Ascending aorta (tissue), 2 donors: ENCODE measurements at regions not wholly inside any gene's neighbourhood (a gene's known extent, or its start where the extent isn't known, plus 50 kb on each side); places are given as distances from the start of the nearest gene placed in this dataset.
"Not testable (repeated sequence)": the region's sequence is repeated elsewhere in the genome, so short reads cannot be mapped to it uniquely, and the experiment has no call there.

Source experiments
- DNase-seq, 2 donors: peaks; one replicate each; pipeline ENCODE4 v3.0.0-alpha.2; 2019; ENCODE audit warnings: low spot score in 2 of 2
- H3K27ac ChIP-seq, 2 donors: fragments of 200-600 bp; sonication (generic); one replicate each; pipeline ENCODE4 v1.5.1; 2016 to 2017; ENCODE audit warnings: mild to moderate bottlenecking in 1 of 2
- H3K27me3 ChIP-seq: fragments of 200-600 bp; sonication (generic); one replicate; pipeline ENCODE4 v1.5.1; 2017
- H3K36me3 ChIP-seq, 2 donors: fragments of 200-600 bp; sonication (generic); one replicate each; pipeline ENCODE4 v1.5.1; 2016
- H3K4me1 ChIP-seq, 2 donors: fragments of 200-600 bp; sonication (generic); one replicate each; pipeline ENCODE4 v1.5.1; 2016 to 2017; ENCODE audit warnings: mild to moderate bottlenecking in 1 of 2
- H3K4me3 ChIP-seq, 2 donors: fragments of 200-600 bp; sonication (generic); one replicate each; pipeline ENCODE4 v1.5.1; 2016 to 2017; ENCODE audit warnings: mild to moderate bottlenecking in 1 of 2
- H3K9me3 ChIP-seq, 2 donors: fragments of 200-600 bp; sonication (generic); one replicate each; pipeline ENCODE4 v1.5.1; 2016
- intact Hi-C: fragments of 100-400 bp; cut with DNase I; formaldehyde crosslinking; loops from one replicate; pipeline ENCODE4 v1.15.1; 2023
- TF ChIP-seq, protein P1 (sequence below), 3 experiments: fragments of 200-600 bp in 2 of 3; fragments of 450-650 bp in 1 of 3; sonication (generic) in 2 of 3; IDR thresholded peaks; one replicate each; pipeline ENCODE4 v1.5.1; 2016 to 2019; ENCODE audit warnings: antibody characterized with exemption in 3 of 3, mild to moderate bottlenecking in 1 of 3, moderate library complexity in 1 of 3

DNA sequence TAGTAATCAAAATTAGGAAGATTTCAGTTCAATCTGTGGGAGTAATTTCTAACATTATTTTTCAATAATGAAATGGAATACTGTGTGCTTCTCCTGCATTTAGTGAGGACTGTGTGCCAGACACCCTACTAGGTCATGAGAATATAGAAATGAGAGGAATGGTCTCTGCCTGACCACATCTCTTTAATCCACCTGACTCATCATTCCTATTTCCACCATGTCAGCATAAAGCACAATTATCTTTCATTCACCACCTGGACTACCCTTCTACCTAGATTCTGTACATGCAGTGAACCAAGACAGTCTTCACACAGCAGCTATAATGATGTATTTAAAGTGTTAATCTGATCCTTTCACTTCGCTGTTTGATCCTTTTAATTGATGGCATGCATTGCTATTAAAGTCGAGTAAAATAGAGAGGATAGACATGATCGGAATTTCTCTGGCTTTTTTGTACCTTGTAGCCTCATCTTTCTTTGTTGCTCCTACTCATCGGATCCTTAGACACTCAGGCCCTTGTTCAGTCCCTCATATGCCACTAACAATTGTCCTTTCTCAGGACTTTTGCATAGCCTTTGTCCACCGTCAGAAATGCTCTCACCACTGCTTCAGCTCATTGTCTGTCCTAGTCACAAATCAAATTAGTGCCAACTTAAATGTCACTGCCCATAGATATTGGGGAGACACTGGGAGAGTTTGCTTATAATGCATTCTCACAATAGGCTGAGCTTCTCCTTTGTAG lies 1037.1 kb downstream of the REEP3 start:
- Histone ChIP-seq H3K27ac (no peak overlapping the region), H3K27me3 (no peaks in the 10 kb centered on the region), H3K4me1 (no peaks in the 10 kb centered on the region), H3K9me3 (no peaks in the 10 kb centered on the region), H3K4me3 (no peak overlapping the region), H3K36me3 (no peaks in the 10 kb centered on the region)
- no peak for DNase-seq
- intact Hi-C loops, result no loop called here
- TF ChIP-seq, protein P1, sequence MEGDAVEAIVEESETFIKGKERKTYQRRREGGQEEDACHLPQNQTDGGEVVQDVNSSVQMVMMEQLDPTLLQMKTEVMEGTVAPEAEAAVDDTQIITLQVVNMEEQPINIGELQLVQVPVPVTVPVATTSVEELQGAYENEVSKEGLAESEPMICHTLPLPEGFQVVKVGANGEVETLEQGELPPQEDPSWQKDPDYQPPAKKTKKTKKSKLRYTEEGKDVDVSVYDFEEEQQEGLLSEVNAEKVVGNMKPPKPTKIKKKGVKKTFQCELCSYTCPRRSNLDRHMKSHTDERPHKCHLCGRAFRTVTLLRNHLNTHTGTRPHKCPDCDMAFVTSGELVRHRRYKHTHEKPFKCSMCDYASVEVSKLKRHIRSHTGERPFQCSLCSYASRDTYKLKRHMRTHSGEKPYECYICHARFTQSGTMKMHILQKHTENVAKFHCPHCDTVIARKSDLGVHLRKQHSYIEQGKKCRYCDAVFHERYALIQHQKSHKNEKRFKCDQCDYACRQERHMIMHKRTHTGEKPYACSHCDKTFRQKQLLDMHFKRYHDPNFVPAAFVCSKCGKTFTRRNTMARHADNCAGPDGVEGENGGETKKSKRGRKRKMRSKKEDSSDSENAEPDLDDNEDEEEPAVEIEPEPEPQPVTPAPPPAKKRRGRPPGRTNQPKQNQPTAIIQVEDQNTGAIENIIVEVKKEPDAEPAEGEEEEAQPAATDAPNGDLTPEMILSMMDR (IDR thresholded peaks at IDR 0.05), result no peak

DNA sequence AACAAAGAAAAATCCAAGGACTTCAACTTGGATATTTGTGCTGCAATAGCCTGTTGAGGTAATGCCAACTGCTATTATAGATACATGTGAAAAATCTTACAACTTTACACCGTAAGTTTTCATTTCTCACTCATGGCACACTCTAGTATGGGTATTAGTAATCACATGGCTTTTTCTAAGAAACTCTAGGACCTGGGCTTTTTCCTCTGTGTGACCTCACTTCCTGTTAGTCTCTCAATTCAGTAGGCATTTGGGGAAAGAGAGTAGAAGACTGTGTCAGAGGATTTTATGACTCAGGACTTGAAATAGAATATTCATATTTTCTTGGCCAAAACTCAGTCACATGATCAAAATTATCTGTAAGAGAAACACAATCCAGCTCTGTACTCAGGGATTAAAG lies 1049.9 kb downstream of the REEP3 start:
- H3K4me1 ChIP-seq, result no peaks in the 10 kb centered on the region
- no peaks in the 10 kb centered on the region for H3K36me3 ChIP-seq
- H3K27ac ChIP-seq, result no peak overlapping the region
- H3K9me3 ChIP-seq, result no peaks in the 10 kb centered on the region
- no peak overlapping the region for H3K4me3 ChIP-seq
- intact Hi-C loops, result no loop called here
- H3K27me3 ChIP-seq, result no peaks in the 10 kb centered on the region
- TF ChIP-seq, protein P1 (IDR thresholded peaks at IDR 0.05), result no peak
- no peak for DNase-seq

GRCh38 chr10:64573623-64574325 lies 1052.6 kb downstream of the REEP3 start:
- H3K9me3 ChIP-seq, result no peaks in the 10 kb centered on the region
- no peaks in the 10 kb centered on the region for H3K27me3 ChIP-seq
- no peaks in the 10 kb centered on the region for H3K36me3 ChIP-seq
- H3K27ac ChIP-seq, result no peak overlapping the region
- no peak overlapping the region for H3K4me3 ChIP-seq
- TF ChIP-seq, protein P1 (IDR thresholded peaks at IDR 0.05), result no peak
- no peaks in the 10 kb centered on the region for H3K4me1 ChIP-seq
- no peak for DNase-seq
- intact Hi-C loops, result no loop called here

DNA sequence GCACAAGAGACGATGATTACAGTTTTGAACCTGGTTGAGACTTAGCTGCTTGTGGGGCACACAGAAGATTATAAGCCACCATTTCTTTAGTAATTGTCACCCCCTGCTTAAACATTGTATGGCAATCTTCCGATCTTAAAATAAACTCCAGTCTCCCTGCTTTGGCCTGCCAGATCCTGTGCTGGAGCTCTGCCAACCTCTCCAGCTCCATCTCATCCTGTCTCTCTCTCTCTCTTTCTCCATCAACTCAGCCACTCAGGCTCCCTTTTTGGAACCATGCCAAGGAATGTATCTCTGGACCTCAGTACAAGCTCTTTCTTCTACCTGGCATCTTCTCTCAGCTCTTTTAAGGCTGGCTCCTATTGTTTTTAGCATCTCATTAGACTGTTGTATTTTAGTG lies 1053.2 kb downstream of the REEP3 start:
- H3K4me3 ChIP-seq, result no peak overlapping the region
- intact Hi-C loops, result no loop called here
- no peaks in the 10 kb centered on the region for H3K9me3 ChIP-seq
- H3K27me3 ChIP-seq, result no peaks in the 10 kb centered on the region
- no peaks in the 10 kb centered on the region for H3K36me3 ChIP-seq
- no peaks in the 10 kb centered on the region for H3K4me1 ChIP-seq
- TF ChIP-seq, protein P1 (IDR thresholded peaks at IDR 0.05), result no peak
- DNase-seq, result no peak
- H3K27ac ChIP-seq, result no peak overlapping the region

DNA sequence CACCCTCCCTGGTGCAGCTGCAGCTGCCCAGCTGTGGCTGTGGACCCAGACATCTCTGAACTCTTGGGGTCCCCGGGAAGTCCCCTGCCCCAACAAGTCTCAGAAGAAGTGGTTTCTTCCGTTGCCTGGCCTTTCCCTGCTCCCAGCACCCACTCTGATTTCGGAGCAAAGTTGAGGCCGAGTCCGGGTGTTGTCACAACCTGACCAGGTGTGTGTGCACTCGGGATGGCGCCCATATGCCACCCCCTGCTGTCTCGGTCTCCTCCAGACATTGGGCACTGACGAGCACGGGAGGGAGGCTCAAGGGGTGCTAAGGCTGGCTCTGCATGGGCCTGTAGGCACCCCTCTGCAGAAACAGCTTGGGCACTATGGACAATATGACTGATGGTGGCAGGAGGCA lies 1055.3 kb downstream of the REEP3 start:
- no peaks in the 10 kb centered on the region for H3K9me3 ChIP-seq

GRCh38 chr10:64578757-64579156 lies 1057.6 kb downstream of the REEP3 start:
- H3K4me3 ChIP-seq, DNase-seq, H3K4me1 ChIP-seq, H3K36me3 ChIP-seq, H3K27ac ChIP-seq, intact Hi-C loops, H3K27me3 ChIP-seq, H3K9me3 ChIP-seq: not testable (repeated sequence)

More for the DNA sequence above, 1055.3 kb downstream of the REEP3 start:
- no peak overlapping the region for H3K27ac ChIP-seq
- H3K27me3 ChIP-seq, result no peaks in the 10 kb centered on the region
- TF ChIP-seq, protein P1 (IDR thresholded peaks at IDR 0.05), result no peak
- intact Hi-C loops, result no loop called here
- no peaks in the 10 kb centered on the region for H3K4me1 ChIP-seq
- no peaks in the 10 kb centered on the region for H3K36me3 ChIP-seq
- no peak overlapping the region for H3K4me3 ChIP-seq
- DNase-seq, result no peak
